H1 (cell line): ENCODE measurements at regions not wholly inside any gene's neighbourhood (a gene's known extent, or its start where the extent isn't known, plus 50 kb on each side); places are given as distances from the start of the nearest gene placed in this dataset.

Experiments used
- BACH1 ChIP-seq: IDR thresholded peaks from 2 replicates; pipeline ENCODE4 v1.6.1; 2012; ENCODE audit warnings: low read length, improper control_type of control experiment
- CBX5 ChIP-seq: fragments of 300-800, 300-1000 bp; sonication (generic); IDR thresholded peaks from 2 replicates; pipeline ENCODE4 v1.7.1; 2016; ENCODE audit warnings: antibody characterized with exemption, low read length, low read depth
- CHD7 ChIP-seq: fragments of 300-600 bp; sonication (generic); IDR thresholded peaks from 2 replicates; pipeline ENCODE4 v1.7.1; 2012; ENCODE audit warnings: low read length, moderate library complexity, mild to moderate bottlenecking, inconsistent platforms; ENCODE audit not compliant: insufficient replicate concordance
- FOSL1 ChIP-seq: IDR thresholded peaks from 2 replicates; pipeline ENCODE4 v1.6.1; 2011; ENCODE audit warnings: mild to moderate bottlenecking, low read depth, low read length, moderate library complexity; ENCODE audit not compliant: insufficient read depth
- JUN ChIP-seq: IDR thresholded peaks from 2 replicates; pipeline ENCODE4 v1.6.1; 2011; ENCODE audit warnings: low read depth, mild to moderate bottlenecking, improper control_type of control experiment, low read length
- KDM1A ChIP-seq: fragments of 200-600, 300-600 bp; sonication (generic); IDR thresholded peaks from 2 replicates; pipeline ENCODE4 v1.7.1; 2016; ENCODE audit warnings: mild to moderate bottlenecking, low read length, borderline replicate concordance
- MAFK ChIP-seq: IDR thresholded peaks from 2 replicates; pipeline ENCODE4 v1.6.1; 2012; ENCODE audit warnings: low read depth, mild to moderate bottlenecking, improper control_type of control experiment, low read length
- MAX ChIP-seq: IDR thresholded peaks from 2 replicates; pipeline ENCODE4 v1.6.1; 2012; ENCODE audit warnings: inconsistent platforms
- PHF8 ChIP-seq: fragments of 200-600 bp; sonication (generic); conservative IDR thresholded peaks from 2 replicates; pipeline ENCODE4 v1.7.1; 2012; ENCODE audit warnings: low read depth, mild to moderate bottlenecking, inconsistent platforms, low read length, moderate library complexity
- POLR2A ChIP-seq, 2 experiments: IDR thresholded peaks; 1 replicate in 1 of 2; 2 replicates in 1 of 2; pipeline ENCODE4 v1.6.1; 2011; ENCODE audit warnings: low read depth in 2 of 2, low read length in 2 of 2, mild to moderate bottlenecking in 2 of 2; ENCODE audit errors: control extremely low read depth in 1 of 2
- RNF2 ChIP-seq: fragments of 200-900, 300-1000 bp; sonication (generic); IDR thresholded peaks from 2 replicates; pipeline ENCODE4 v1.7.1; 2016; ENCODE audit warnings: borderline replicate concordance, low read depth, mild to moderate bottlenecking, antibody characterized with exemption, low read length; ENCODE audit not compliant: poor library complexity, severe bottlenecking; ENCODE audit errors: missing control alignments
- SIX5 ChIP-seq: IDR thresholded peaks from 2 replicates; pipeline ENCODE4 v1.6.1; 2011; ENCODE audit warnings: mild to moderate bottlenecking, low read depth, low read length

- TF ChIP-seq CHD7 (no peak), FOSL1 (no peak), JUN (no peak), PHF8 (no peak), CBX5 (no peak), MAFK (no peak), BACH1 (no peak), MAX (no peak), SIX5 (no peak), POLR2A (IDR thresholded peaks at IDR 0.05; ENCODE audit: control extremely low read depth in 1 of 2, low read depth in 2 of 2, low read length in 2 of 2) (no peak), KDM1A (no peak), RNF2 (no peak)
These were observed 288.9 kb downstream of the CDK5RAP2 start (continued) for GRCh38 chr9:120291050-120291449.
